ENCODE measurements at regions not wholly inside any gene's neighbourhood (a gene's known extent, or its start where the extent isn't known, plus 50 kb on each side); places are given as distances from the start of the nearest gene placed in this dataset.
"Not testable (repeated sequence)": the region's sequence is repeated elsewhere in the genome, so short reads cannot be mapped to it uniquely, and the experiment has no call there.

GRCh38 chr9:39728862-39729261 lies 373.4 kb downstream of the SPATA31A1 start:
- not testable (repeated sequence) for TF ChIP-seq RAD21 (conservative IDR thresholded peaks at IDR 0.05 in 1 of 2, IDR thresholded peaks at IDR 0.05 in 1 of 2); BHLHE40 (IDR thresholded peaks at IDR 0.05; ENCODE audit: low read depth, low read length); ELK1 (IDR thresholded peaks at IDR 0.05; ENCODE audit: low read depth, low read length); TP53 (CRISPR knock-in tag; IDR thresholded peaks at IDR 0.05); JUNB (IDR thresholded peaks at IDR 0.05); MYC (IDR thresholded peaks at IDR 0.05; ENCODE audit: borderline replicate concordance, low read length); POLR2A (IDR thresholded peaks at IDR 0.05; ENCODE audit: low read length); USF2 (IDR thresholded peaks at IDR 0.05)
- TF ChIP-seq, protein P1, sequence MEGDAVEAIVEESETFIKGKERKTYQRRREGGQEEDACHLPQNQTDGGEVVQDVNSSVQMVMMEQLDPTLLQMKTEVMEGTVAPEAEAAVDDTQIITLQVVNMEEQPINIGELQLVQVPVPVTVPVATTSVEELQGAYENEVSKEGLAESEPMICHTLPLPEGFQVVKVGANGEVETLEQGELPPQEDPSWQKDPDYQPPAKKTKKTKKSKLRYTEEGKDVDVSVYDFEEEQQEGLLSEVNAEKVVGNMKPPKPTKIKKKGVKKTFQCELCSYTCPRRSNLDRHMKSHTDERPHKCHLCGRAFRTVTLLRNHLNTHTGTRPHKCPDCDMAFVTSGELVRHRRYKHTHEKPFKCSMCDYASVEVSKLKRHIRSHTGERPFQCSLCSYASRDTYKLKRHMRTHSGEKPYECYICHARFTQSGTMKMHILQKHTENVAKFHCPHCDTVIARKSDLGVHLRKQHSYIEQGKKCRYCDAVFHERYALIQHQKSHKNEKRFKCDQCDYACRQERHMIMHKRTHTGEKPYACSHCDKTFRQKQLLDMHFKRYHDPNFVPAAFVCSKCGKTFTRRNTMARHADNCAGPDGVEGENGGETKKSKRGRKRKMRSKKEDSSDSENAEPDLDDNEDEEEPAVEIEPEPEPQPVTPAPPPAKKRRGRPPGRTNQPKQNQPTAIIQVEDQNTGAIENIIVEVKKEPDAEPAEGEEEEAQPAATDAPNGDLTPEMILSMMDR (IDR thresholded peaks at IDR 0.05) = not testable (repeated sequence)
- TF ChIP-seq, protein P2, sequence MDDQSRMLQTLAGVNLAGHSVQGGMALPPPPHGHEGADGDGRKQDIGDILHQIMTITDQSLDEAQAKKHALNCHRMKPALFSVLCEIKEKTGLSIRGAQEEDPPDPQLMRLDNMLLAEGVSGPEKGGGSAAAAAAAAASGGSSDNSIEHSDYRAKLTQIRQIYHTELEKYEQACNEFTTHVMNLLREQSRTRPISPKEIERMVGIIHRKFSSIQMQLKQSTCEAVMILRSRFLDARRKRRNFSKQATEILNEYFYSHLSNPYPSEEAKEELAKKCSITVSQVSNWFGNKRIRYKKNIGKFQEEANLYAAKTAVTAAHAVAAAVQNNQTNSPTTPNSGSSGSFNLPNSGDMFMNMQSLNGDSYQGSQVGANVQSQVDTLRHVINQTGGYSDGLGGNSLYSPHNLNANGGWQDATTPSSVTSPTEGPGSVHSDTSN (IDR thresholded peaks at IDR 0.05) = not testable (repeated sequence)

All from A549 (cell line).